Right kidney (tissue), 1 donor: ENCODE measurements at regions not wholly inside any gene's neighbourhood (a gene's known extent, or its start where the extent isn't known, plus 50 kb on each side); places are given as distances from the start of the nearest gene placed in this dataset.

ENCODE experiments used
- DNase-seq: peaks from one replicate; pipeline ENCODE4 v3.0.0-alpha.2; 2016

- DNase-seq: no peak
Observed at GRCh38 chr5:161235569-161235968, 311.0 kb downstream of the GABRB2 start.

- no peak for DNase-seq
Observed at GRCh38 chr5:161233553-161233952, 313.0 kb downstream of the GABRB2 start.

GRCh38 chr5:161230221-161230620 lies 316.3 kb downstream of the GABRB2 start:
- DNase-seq: no peak

GRCh38 chr5:161219816-161220215 lies 326.7 kb downstream of the GABRB2 start:
- no peak for DNase-seq

- no peak for DNase-seq
Observed at GRCh38 chr5:161216877-161217276, 329.6 kb downstream of the GABRB2 start.

GRCh38 chr5:161212123-161212712 lies 334.3 kb downstream of the GABRB2 start:
- no peak for DNase-seq

- no peak for DNase-seq
Observed at GRCh38 chr5:161201558-161201957, 345.0 kb downstream of the GABRB2 start.

GRCh38 chr5:161190778-161191177 lies 338.8 kb upstream of the ATP10B start:
- DNase-seq: no peak

GRCh38 chr5:161190086-161190485 lies 338.1 kb upstream of the ATP10B start:
- no peak for DNase-seq

- DNase-seq: no peak
Observed at GRCh38 chr5:161189452-161189851, 337.4 kb upstream of the ATP10B start.

- no peak for DNase-seq
Observed at GRCh38 chr5:161183559-161183958, 331.5 kb upstream of the ATP10B start.

- no peak for DNase-seq
Observed at GRCh38 chr5:161176221-161176620, 324.2 kb upstream of the ATP10B start.

GRCh38 chr5:161169776-161170175 lies 317.8 kb upstream of the ATP10B start:
- DNase-seq: no peak

GRCh38 chr5:161167016-161167767 lies 315.2 kb upstream of the ATP10B start:
- no peak for DNase-seq

- DNase-seq: no peak
Observed at GRCh38 chr5:161165998-161166660, 314.1 kb upstream of the ATP10B start.

- no peak for DNase-seq
Observed at GRCh38 chr5:161157925-161158324, 305.9 kb upstream of the ATP10B start.

GRCh38 chr5:161155451-161155850 lies 303.4 kb upstream of the ATP10B start:
- no peak for DNase-seq

- no peak for DNase-seq
Observed at GRCh38 chr5:161152415-161152940, 300.5 kb upstream of the ATP10B start.

- no peak for DNase-seq
Observed at GRCh38 chr5:161150441-161150988, 298.5 kb upstream of the ATP10B start.

GRCh38 chr5:161149078-161149477 lies 297.1 kb upstream of the ATP10B start:
- no peak for DNase-seq

GRCh38 chr5:161138751-161139455 lies 286.9 kb upstream of the ATP10B start:
- no peak for DNase-seq

GRCh38 chr5:161134956-161135355 lies 282.9 kb upstream of the ATP10B start:
- peak; percentile 2 for DNase-seq
